Ovary (tissue), 7 donors: ENCODE measurements at regions not wholly inside any gene's neighbourhood (a gene's known extent, or its start where the extent isn't known, plus 50 kb on each side); places are given as distances from the start of the nearest gene placed in this dataset.

Experiments
- DNase-seq, 5 donors: peaks; one replicate each; pipeline ENCODE4 v3.0.0-alpha.2; 2019 to 2020
- H3K27ac ChIP-seq, 2 donors: fragments of 200-600 bp; one replicate each; pipeline versions ENCODE4 v1.5.1 to v1.8.0; 2019 to 2022
- H3K27me3 ChIP-seq: fragments of 200-600 bp; one replicate; pipeline ENCODE4 v1.8.0; 2022
- H3K36me3 ChIP-seq: fragments of 200-600 bp; sonication (generic); one replicate; pipeline ENCODE4 v1.5.1; 2019
- H3K4me1 ChIP-seq: one replicate; pipeline ENCODE4 v1.8.1; 2013; ENCODE audit warnings: mild to moderate bottlenecking, moderate library complexity; ENCODE audit not compliant: insufficient read depth
- H3K4me3 ChIP-seq: fragments of 200-600 bp; sonication (generic); one replicate; pipeline ENCODE4 v1.5.1; 2017
- H3K9me3 ChIP-seq, 2 donors: fragments of 200-600 bp in 1 of 2; sonication (generic) in 1 of 2; one replicate each; pipeline versions ENCODE4 v1.5.1 to v1.8.1; 2013 to 2019; ENCODE audit warnings: mild to moderate bottlenecking in 1 of 2, moderate library complexity in 1 of 2
- EP300 ChIP-seq: sonication (generic); formaldehyde crosslinking; IDR thresholded peaks from one replicate; pipeline ENCODE4 v1.6.1; 2017; ENCODE audit warnings: antibody characterized with exemption
- POLR2A ChIP-seq: fragments of 450-650 bp; IDR thresholded peaks from one replicate; pipeline ENCODE4 v1.6.1; 2017; ENCODE audit warnings: antibody characterized with exemption, mild to moderate bottlenecking, moderate library complexity
- WGBS, 3 donors: extraction: QIAGEN DNeasy Blood & Tissue Kit in 1 of 3; methylation state at CpG; one replicate each; pipeline versions ENCODE4 v1.1.5 to v1.1.7; 2013 to 2017; 5-methylcytosine and 5-hydroxymethylcytosine counted together
- intact Hi-C, 4 donors: fragments of 100-400 bp; cut with DNase I; formaldehyde crosslinking; loops; one replicate each; pipeline versions ENCODE4 v1.11.0 to v1.15.1; 2022 to 2023
- TF ChIP-seq, protein P1 (sequence below), 3 donors: fragments of 450-650 bp in 2 of 3; fragments of 200-600 bp in 1 of 3; IDR thresholded peaks; one replicate each; pipeline versions ENCODE4 v1.5.1 to v1.8.0; 2016 to 2022; ENCODE audit warnings: antibody characterized with exemption in 3 of 3, mild to moderate bottlenecking in 1 of 3
- donor health status: DM: no; HTN: no; CAD: no; lungs with moderate emphysema.
- donor health status: DM: no; HTN: no; CAD: no.
- donor health status: Bipolar disorder and iron deficiency.
- donor health status: DM: no; HTN: no; CAD: no.
- donor health status: DM: yes; HTN: yes; CAD: no.

DNA sequence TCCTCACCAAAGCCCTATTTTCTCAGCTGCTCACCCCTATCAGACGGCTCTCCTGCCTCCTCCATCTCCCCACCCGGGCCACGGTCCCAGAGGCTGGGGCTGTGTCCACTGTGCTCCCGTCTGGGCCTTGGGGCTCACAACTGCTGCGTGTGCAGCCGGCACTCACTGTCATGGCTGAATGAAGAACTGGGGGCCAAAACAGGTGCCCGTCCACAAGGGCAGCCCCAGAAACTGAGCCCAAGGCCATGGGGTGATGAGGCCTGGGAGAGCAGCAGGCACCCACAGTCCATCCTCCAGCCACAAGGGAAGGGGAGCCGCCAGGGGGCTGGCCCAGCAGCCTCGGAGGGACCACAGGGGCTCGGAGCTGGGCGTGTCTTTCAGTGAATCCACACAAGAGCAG is 159.5 kb downstream of the DLL1 start:
- intact Hi-C loops, result no loop called here
- TF ChIP-seq POLR2A (no peak), EP300 (no peak)
- TF ChIP-seq, protein P1, sequence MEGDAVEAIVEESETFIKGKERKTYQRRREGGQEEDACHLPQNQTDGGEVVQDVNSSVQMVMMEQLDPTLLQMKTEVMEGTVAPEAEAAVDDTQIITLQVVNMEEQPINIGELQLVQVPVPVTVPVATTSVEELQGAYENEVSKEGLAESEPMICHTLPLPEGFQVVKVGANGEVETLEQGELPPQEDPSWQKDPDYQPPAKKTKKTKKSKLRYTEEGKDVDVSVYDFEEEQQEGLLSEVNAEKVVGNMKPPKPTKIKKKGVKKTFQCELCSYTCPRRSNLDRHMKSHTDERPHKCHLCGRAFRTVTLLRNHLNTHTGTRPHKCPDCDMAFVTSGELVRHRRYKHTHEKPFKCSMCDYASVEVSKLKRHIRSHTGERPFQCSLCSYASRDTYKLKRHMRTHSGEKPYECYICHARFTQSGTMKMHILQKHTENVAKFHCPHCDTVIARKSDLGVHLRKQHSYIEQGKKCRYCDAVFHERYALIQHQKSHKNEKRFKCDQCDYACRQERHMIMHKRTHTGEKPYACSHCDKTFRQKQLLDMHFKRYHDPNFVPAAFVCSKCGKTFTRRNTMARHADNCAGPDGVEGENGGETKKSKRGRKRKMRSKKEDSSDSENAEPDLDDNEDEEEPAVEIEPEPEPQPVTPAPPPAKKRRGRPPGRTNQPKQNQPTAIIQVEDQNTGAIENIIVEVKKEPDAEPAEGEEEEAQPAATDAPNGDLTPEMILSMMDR (IDR thresholded peaks at IDR 0.05), result no peak

DNA sequence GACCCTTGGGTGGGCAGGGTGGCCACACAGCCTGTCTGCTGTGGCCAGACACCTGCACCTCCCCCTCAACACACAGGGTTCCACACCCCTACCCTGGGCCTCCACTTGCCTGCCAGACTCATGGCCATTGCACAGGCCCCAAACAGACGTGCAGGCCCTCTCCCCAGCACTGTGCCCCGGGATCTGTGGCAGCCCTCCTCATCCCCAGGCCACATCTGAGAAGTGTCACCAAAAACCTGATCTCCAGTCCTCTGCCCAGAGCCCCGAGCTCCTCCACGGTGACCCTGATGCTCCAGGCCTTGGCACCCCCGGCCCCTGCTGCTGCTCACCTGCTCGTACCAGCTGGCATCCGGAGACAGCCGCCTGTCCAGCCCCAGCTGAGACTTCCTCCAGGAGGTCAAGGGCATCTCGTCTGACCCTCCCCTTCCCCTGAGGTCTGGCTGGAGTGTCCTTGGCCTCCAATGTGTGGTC is 160.1 kb downstream of the DLL1 start:
- WGBS, 3 donors, result 79 to 90% (median 89%) methylated on average over 9 of the region's 9 CpGs
- no peak overlapping the region for H3K4me3 ChIP-seq
- no peak for TF ChIP-seq POLR2A
- TF ChIP-seq, protein P1 (IDR thresholded peaks at IDR 0.05), result no peak
- TF ChIP-seq EP300, result no peak
- H3K27ac ChIP-seq, result no peak overlapping the region
- H3K36me3 ChIP-seq, result no peaks in the 10 kb centered on the region
- no peaks in the 10 kb centered on the region for H3K27me3 ChIP-seq
- H3K4me1 ChIP-seq, result no peaks in the 10 kb centered on the region
- H3K9me3 ChIP-seq, result no peaks in the 10 kb centered on the region
- intact Hi-C loops, result no loop called here
- DNase-seq, result peak in 1 of 5 donors; percentile 12

More for the DNA sequence above, 159.5 kb downstream of the DLL1 start:
- DNase-seq, result peak in 2 of 5 donors; percentile 10 to 30
- Histone ChIP-seq H3K4me1 (no peaks in the 10 kb centered on the region), H3K9me3 (no peaks in the 10 kb centered on the region), H3K27ac (no peak overlapping the region), H3K36me3 (no peaks in the 10 kb centered on the region), H3K4me3 (no peak overlapping the region), H3K27me3 (no peaks in the 10 kb centered on the region)
- WGBS, 3 donors, result 76 to 81% (median 81%) methylated on average over 10 to 11 of the region's 11 CpGs

DNA sequence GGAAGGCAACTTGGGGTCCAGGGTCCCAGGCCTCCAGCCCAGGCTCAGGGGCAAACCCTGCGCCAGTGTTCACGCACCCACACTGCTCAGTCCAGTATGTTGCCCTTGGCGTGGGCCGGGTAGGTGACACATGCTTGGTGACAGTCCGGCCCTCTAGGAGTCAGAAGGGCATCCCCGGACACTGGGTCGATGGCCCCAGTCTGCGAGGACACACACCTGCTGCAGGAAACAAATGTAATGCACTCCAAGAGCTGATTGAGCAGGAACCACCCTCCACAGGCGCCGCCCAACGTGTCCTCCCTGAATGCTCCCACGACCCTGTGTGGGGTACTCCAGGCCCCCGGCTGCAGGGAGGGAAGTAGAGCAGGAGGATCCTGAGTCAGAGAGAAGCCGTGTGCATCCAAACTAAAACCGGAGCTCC is 160.7 kb downstream of the DLL1 start:
- intact Hi-C loops, result no loop called here
- Histone ChIP-seq H3K27ac (no peak overlapping the region), H3K36me3 (no peaks in the 10 kb centered on the region), H3K4me1 (no peaks in the 10 kb centered on the region), H3K9me3 (no peaks in the 10 kb centered on the region), H3K4me3 (no peak overlapping the region), H3K27me3 (no peaks in the 10 kb centered on the region)
- TF ChIP-seq POLR2A, result no peak
- TF ChIP-seq, protein P1 (IDR thresholded peaks at IDR 0.05), result no peak
- TF ChIP-seq EP300, result no peak
- WGBS, 3 donors, result 71 to 77% (median 77%) methylated on average over 15 of the region's 15 CpGs
- DNase-seq, result no peak

DNA sequence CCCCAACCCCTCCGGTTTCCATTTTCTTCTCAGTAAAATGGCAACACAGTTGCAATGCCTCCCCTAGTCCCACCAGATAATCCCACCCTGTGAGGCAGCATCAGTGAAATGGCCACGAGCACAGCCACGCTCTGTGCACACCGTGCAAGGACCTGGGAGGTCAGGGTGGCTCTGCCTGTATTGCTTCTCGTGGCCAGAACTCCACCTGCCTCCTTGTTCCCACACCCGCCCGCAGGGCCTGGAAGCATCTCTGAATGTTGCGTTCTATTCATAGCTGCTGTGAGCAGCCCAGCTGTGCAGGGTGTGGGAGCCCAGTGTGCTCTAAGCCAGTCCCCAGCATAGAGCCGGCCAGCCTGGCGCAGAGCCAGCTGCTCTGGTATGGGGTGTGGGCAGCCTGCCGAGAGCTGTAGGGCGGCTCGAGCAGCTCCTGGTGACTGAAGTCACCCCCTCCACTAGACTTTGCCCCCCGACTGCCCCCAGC is 161.1 kb downstream of the DLL1 start:
- WGBS, 3 donors, result 11 to 13% (median 13%) methylated on average over 14 of the region's 14 CpGs
- Histone ChIP-seq H3K4me3 (no peak overlapping the region), H3K36me3 (no peaks in the 10 kb centered on the region), H3K9me3 (no peaks in the 10 kb centered on the region), H3K27ac (no peak overlapping the region), H3K4me1 (no peaks in the 10 kb centered on the region), H3K27me3 (no peaks in the 10 kb centered on the region)
- TF ChIP-seq EP300 (no peak), POLR2A (no peak)
- TF ChIP-seq, protein P1 (IDR thresholded peaks at IDR 0.05), result no peak
- DNase-seq, result peak; percentile 27 to 82 (median 59)
- intact Hi-C loops, result no loop called here
